Cerebellar nuclear complex (tissue), 1 donor: ENCODE measurements at regions not wholly inside any gene's neighbourhood (a gene's known extent, or its start where the extent isn't known, plus 50 kb on each side); places are given as distances from the start of the nearest gene placed in this dataset.
"Not testable (repeated sequence)": the region's sequence is repeated elsewhere in the genome, so short reads cannot be mapped to it uniquely, and the experiment has no call there.

ENCODE experiments used
- DNase-seq, 2 experiments: peaks; one replicate each; lab custom pipeline; 2025; lab: John Stamatoyannopoulos, UW

DNA sequence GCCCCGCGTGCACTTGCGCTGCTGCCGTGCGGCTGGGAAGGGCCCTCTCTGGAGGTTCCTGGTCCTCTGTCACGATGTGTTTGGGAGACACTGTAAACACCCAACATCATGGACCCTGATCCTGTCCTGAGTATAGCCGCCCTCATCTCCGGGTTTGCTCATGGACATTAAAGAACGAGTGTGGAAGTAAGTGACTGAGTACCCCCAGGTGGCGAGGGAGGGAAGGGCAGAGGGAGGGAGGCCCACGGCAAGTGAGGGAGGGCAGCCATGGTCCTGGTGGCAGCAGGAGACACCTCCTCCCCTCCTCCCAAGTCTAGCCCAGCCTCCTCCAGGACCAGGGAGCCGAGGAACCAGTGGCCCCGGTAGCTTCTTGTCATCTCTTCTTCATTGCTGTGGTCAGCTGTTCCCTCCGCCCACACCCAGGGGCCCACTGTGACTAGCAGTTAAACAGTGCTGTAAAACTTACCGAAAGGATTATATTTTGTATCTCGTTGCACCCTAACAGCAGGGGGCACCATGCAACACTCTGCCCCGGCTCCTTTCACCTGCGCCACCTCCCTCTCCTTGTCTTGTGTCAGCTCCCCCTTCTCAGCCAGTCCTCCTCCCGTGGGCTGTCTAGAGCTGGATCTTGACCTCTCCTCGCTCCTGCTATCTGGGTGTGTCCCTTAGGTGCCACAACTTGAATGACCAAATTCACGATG lies 566.5 kb upstream of the B3GAT1 start:
- DNase-seq, result no peak

DNA sequence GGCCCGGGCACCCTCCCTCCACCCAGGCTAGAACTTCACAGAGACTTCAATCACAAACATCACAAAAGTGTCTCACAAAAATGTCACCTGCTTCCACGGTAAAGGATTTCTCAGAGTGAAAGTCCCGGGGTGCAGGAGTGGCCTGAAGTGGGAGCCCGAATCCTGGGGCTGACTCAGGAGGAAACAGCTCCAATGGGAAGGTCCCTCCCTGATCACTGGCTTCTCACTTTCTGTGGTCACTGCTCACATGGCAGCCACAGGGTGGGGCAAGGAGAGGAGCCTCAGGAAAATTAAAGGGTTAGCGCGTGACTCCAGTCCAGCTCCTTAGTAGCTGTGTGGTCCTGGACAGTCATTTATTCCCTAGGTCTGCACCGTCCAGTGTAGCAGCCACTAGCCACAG lies 564.5 kb upstream of the B3GAT1 start:
- no peak for DNase-seq

DNA sequence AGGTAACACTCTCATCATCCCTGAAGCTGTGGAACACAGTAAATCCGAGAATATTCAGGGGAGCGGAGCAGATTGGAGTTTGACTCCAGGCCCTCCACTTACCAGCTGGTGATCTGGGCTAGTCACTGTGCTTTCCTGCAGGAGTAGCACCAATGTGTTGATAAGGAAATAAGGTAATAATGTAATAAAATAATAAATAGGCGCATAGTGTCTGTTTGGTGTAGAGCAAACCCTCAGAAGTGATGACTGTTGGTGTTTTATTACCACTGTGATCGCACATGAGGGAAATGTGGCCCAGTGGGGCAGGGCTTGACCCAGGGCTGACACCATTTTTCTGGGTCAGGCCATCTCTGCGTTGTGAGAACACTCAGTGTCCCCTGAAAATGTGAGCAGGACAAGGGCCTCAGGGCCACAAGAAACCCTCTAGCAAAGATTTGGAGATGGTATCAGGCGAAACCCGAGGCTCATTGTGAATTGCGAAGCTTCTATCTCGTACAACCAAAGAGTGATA lies 563.9 kb upstream of the B3GAT1 start:
- DNase-seq, result no peak

DNA sequence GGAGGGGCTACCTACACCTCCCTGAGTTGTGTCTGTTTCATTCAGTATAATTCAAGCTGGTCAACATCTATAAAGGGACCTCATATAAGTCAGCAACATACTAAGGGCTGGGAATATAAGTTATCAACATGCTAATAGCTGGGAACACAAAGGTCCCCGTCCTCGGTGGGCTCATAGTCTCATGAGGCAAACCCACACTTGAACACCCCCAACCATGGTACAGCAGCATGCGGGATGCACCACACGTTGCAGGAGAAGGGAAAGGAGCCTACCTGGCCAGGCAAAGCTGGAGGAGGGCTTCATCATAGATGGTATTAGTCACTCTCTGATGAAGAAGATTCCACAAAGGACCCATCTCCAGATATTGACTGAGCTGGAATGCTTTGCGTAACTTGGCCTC lies 561.8 kb upstream of the B3GAT1 start:
- no peak for DNase-seq

DNA sequence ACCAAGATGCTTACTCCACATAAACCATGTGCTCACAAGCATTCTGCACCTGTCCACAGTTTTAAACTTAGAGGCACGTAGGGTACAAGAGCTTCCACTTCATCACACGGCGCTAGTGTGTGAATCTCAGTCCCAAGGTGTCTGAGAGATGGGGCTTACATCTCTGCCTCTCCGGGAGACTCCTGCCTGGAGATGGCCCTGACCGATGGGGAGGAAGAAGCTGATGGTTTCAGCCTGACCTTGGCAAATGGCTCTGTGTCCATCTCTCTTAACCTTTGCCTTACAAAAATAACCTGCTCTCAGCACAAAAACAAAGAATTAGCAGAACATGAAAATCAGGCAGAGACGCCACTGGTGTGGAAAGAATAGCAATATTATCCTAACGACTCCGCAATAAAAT lies 559.3 kb upstream of the B3GAT1 start:
- DNase-seq, result no peak

DNA sequence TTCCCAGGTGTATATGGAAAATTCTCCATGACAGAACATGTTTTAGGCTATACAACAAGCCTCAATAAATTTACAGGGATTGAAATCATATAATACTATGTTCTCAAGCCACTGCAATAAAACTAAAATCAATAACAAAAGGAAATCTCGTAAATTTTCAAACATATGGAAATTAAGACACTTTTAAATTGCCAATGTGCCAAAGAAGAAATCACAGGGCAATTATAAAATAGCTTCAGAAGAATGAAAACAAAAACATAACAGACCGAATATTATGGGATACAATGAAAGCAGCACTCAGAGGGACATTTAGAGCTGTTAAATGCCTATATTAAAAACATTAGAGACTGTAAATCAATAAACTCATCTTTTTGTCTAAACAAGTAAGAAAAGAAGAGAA lies 555.7 kb upstream of the B3GAT1 start:
- DNase-seq, result no peak

DNA sequence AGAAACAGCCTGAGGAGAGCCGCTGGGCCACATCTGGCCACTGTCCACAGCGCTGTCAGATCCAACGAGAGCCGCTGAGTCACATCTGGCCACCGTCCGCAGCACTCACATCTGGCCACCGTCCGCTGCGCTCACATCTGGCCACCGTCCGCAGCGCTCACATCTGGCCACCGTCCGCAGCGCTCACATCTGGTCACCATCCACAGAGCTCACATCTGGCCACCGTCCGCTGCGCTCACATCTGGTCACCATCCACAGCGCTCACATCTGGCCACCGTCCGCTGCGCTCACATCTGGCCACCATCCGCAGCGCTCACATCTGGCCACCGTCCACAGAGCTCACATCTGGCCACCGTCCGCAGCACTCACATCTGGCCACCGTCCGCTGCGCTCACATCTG lies 549.3 kb upstream of the B3GAT1 start:
- not testable (repeated sequence) for DNase-seq

DNA sequence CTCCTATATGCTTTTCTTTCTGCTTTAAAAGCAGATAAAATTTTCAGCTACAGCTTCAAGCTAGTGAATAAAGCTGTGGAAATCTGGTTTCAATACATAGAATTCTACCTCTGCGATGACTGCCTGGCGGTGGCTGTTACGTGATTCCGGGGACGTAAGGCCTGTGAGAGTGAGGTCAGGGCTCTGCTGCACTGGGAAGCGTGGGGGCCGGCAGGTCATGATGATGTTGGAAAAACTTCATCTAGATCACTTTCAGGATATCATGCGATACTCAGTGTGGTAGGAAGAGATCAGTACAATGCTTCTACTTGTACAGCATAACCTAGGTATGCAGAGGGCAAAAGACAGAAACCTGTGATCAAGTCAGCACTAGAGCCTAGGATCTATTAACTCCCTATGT lies 546.8 kb upstream of the B3GAT1 start:
- no peak for DNase-seq

DNA sequence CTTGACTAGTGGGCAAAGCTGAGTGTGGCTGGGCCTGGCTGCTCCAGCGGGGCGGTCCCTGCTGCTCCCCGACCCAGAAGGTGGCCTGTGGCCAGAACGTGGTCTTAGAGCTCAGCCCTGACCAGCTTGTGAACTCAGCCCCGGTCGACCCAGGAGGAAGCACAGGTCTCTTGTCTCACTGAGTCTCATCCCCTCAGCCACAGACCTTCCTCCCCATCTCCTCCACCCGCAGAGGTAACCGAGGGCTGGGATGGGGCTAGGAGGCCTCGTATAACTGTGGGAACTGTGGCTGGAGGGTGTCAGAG lies 546.2 kb upstream of the B3GAT1 start:
- no peak for DNase-seq

DNA sequence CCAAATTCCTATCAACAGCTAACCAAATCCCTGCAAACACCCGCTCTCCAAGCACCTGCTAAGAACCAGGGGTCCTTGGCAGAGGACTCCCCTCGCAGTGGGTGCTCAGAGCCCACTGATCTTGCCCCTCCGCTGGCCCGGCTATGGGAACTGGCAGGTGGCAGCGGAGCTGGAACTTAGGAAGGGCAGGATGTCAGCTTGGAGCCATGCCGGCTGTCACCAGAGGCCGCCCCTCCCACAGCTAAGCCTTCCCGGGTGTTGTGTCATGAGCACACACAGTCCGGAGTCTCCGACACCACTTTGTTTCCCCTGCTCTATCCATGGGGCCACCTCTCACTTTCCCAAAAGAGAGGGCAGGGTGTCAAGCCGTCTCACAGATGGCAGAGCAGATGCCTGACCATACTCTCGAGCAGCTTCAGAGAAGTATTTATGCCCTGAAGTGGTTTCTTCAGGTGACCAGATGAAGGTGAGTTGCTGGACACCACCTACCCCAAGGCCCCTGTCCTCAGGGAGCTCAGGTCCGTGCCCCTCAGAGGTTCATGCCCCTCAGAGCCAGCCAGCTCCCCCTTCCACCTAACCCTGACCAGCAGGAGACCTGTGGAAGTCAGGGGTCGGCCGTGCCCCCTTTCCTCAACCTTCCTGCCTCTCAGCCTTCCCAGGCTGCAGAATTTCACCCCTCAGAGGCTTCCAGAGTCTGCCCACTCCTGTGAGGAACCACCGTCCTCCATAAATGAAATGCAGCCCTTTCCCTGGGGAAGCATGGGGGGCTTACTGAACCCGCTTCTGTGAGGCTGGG lies 545.7 kb upstream of the B3GAT1 start:
- DNase-seq, result no peak

DNA sequence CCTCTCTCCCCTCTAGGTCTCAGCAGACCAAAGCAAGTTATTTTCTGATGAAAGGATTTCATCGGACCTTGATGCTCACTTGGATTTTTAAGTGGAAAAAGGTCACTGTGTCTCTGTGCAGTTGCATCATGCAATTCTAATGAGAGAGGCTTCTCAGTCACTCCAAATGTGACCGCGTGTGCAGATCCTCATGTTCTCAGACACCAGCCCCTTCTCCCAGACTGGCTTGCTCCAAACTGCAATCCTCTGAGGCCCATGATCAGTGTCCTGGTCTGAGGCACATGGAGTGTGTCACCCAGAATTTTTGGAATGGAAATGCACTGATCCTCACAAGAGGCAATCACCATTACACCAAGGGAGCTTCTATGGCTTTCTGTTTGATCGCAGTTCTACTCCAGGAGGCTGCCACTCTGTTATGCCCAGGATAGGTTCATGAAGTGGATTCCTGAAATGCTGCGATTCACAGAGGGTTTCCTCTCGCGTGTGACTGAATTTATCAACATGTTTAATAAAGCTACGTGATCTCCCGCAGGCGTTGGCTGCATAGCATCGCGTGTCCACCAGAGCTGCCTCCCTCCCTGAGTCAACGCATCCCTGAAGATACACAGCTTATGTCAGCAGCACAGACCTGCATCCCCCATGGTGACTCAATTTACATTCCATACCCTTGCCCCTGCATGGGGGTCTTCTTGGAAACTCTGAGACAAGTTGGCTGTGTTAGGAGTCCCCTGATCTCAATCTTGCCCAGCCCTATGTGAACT lies 544.6 kb upstream of the B3GAT1 start:
- DNase-seq, result no peak

DNA sequence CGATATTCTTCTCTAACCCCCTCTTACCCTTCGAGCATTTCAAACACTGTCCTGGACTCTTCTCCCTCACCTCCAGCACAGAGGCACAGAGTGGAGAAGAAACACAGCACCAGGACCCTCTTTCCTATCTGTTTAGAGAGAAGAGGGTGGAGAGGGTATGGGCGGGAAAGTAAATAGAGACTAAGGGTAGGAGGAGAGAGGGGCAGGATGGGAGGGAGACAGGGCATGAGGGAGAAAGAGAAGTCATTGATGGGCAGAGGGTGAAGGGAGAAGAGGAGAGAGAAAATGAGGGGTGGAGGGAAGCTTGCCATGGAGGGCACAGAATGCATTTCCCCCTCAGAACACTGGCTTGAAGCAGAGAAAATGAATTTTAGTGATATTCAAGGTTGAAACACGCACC lies 543.9 kb upstream of the B3GAT1 start:
- DNase-seq, result not testable (repeated sequence)

DNA sequence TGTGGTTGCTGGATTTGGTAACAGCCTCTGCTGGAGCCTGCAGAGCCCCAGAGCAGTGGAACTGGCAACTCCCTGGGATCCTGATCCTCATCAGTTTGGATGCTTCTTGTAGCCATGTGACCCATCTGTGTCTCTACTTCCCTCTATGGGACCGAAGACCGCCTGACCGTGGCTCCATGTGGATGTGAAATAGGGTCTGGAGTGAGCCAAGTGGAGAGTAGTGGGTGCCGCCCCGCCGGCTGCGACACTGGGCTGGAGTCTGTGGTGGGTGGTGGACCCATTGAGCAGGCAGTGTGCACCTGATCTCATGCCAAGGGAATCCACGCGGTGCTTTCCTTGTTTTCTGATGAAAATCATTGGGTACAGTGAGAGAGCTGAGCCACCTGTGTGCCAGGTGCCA lies 543.2 kb upstream of the B3GAT1 start:
- DNase-seq, result no peak

DNA sequence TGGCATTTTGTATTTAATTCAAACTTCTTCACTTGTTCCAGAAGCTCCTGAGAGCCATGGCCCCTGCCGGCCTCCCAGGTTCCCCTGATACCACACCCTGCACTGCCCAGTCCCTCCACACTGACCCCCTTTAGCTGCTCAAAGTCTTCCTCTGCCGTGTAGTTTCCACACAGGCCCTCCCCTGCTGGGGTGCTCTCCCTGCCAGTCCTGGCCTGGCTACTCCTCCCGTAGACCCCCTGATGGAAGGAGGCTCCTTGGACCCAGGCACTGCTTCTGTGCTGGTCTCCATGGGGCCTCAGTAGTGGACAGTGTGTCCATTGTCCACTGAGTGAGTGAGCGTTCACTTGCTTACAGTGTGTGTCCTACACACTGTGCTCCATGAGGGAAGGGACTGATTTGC lies 542.4 kb upstream of the B3GAT1 start:
- DNase-seq, result not testable (repeated sequence)

DNA sequence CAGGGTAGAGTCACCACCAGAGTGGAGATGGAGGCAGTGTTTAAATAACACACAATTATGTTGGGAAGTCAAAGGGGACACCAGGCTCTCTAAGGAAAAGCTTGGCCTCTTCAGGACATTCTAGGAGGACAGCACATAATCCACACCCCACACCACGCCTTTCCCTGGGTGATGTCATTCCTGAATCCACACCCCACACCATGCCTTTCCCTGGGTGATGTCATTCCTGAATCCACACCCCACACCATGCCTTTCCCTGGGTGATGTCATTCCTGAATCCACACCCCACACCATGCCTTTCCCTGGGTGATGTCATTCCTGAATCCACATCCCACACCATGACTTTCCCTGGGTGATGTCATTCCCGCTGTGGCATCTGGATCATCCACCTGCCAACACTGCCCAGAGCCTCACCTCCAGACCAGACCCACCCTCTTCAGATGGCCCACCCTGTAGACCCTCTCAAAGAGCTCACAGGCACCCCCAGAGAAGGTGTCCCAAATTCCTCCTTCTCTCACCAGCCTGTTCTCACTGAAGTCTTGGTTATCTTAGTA lies 541.5 kb upstream of the B3GAT1 start:
- not testable (repeated sequence) for DNase-seq

DNA sequence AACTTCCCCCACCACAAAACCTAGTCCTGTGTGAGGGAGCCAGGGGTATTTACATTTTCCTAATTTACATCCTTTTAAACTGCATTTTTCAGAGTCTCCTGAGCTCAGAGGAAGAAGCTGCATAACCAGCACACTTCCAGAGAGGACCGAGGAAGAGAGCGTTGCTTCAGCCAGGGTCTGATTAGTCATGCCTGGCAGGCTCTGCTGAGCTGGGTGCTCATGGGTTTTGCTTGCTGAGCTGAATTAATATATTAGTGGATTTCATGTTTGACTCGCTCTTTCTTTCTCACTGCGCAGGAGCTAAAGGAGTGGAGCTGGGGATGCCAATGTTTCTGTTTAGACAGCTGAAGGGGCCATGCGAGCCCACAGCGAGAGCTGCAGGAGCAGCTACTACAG lies 539.3 kb upstream of the B3GAT1 start:
- no peak for DNase-seq

DNA sequence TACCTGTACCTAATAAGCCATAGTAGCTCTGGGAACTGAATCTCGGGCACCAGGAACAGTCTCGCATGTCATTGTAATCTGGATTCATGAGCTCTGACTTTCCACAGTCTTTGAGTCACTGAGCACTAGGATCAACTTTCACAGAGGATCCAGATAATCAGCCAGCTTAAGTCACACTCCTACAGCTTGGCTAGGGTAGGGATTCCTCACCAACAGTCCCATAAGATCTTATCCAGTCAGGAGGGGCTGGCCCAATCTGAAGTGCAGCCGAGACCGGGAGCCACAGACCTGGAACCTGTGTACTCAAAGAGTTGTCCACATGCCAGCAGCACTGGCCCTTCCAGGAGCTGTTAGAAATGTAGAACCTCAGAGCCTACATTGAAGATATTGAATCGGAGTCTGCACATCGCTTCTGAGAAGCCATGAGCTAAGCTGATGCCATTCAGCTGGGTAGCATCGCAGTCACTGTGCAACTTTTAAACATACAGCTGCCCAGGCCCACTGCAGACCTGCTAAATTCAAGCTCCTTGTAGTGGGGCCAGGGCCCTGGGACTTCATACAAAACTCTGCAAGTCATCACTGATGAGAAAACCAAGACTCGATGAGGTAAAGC lies 538.8 kb upstream of the B3GAT1 start:
- no peak for DNase-seq

DNA sequence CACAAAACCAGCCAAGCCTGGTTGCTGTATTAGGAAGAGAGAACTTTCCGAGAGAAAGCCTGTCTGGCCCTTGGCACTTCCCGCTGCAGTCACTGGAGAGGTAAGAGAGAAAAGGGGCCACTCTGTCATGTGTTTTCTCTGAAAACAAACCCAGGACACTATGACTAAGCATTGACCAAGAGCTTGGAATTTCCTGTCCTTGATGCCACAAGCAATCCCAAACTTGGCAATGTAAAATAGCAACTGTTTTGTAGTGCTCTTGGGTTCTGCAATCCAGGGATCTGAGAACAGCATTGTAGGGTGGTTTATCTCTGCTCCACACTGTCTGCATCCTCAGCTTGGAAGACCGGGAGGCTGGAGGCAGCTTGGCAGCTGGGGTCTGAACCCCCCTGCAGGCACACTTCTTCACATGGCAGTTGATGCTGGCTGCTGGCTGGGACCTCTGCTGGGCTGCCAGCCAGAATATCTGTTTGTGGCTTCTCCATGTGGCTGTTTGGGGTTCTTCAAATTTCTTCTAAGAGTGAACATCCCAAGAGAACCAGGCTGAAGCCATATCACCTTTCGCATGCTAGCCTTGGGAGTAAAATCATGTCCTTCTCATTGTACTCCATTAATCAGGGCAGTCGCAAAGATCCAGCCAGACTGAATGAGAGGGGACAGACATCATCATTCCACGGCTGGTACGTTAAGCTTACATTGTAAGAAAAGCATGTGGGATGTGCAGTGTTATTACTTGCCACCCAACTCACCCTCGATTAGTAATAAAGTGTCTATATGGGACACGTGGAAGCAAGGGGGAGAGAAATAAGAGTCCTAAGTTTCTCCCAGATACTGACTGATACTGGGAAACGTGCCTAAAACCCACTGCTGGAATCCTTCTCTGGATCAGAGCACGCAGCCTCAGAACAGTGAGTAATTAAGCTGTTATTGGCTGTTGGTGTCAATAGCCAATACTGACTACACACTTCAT lies 537.4 kb upstream of the B3GAT1 start:
- DNase-seq, result no peak

DNA sequence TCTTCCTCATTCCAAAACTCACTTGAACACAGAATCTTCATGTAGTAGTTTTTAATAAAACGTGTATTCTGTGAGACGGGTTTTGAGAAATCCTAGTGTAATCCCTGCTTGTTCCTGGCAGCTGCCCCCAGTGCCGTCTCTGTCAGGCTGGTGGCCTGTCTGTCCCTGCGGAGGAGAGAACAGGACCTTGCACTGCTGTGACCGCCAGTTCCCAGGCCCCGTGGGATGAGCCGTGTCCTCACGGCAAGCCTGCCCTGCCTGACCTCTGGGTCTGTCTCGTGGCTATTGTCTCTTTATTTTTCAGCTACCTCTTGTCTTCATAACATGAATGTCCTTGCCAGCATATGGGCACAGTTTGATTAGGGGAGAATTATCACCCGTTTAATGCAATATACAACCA lies 535.5 kb upstream of the B3GAT1 start:
- DNase-seq, result no peak

DNA sequence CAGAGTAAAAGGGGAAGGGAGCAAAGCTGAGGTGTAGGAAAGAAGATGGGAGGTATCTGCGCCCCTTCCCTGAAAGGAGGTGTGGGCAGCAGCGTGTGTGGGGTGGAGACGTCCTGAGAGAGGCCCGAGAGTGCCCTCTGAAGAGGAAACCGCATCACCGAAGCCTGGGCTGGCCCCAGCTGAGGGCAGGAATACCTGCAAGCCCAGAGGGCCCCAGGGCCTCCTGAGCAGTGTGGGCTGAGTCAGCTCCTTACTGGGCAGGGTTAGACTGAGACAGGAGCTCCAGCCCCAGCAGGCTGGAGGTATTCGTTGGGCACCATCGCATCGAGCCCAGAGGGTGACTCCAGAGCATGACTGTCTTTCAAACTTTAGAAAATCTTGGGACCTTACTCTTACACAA lies 534.0 kb upstream of the B3GAT1 start:
- DNase-seq, result no peak

DNA sequence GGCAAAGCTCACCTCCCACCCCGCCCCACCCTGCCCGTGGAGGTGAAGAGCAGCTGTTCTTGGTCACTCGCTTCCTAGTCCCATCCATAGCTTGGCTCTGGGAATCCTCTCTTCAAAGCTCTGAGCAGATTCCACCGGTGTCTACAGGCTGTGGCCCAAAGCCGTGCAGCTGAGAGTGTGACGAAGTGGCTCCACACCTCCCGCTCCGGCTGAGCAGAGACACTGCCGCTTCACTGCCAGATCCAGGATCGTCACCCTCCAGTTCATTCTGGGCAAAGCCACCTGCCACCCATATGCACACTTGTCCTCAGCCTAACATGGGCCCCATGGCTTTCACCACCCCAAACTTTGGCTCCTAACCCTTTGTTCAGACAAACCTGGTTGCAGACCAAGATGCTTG lies 532.9 kb upstream of the B3GAT1 start:
- DNase-seq, result no peak
